Activated naive CD4-positive, alpha-beta T cell treated with anti-CD3 and anti-CD28 coated beads, Interleukin-2, amount 50 U/mL, for 24 hours (primary cell): ENCODE measurements at regions not wholly inside any gene's neighbourhood (a gene's known extent, or its start where the extent isn't known, plus 50 kb on each side); places are given as distances from the start of the nearest gene placed in this dataset.

Experiments
- H3K27ac Mint-ChIP-seq: one replicate; pipeline ENCODE4 v1.8.0; 2021; ENCODE audit warnings: mild to moderate bottlenecking, mixed read lengths
- H3K27me3 Mint-ChIP-seq: one replicate; pipeline ENCODE4 v1.8.0; 2021; ENCODE audit warnings: mixed read lengths
- H3K36me3 Mint-ChIP-seq: one replicate; pipeline ENCODE4 v1.8.0; 2021; ENCODE audit warnings: mixed read lengths
- H3K4me1 Mint-ChIP-seq: one replicate; pipeline ENCODE4 v1.8.0; 2021; ENCODE audit warnings: mixed read lengths
- H3K4me3 Mint-ChIP-seq: one replicate; pipeline ENCODE4 v1.8.0; 2021; ENCODE audit warnings: mild to moderate bottlenecking, mixed read lengths
- H3K9me3 Mint-ChIP-seq: one replicate; pipeline ENCODE4 v1.8.0; 2021; ENCODE audit warnings: mixed read lengths

DNA sequence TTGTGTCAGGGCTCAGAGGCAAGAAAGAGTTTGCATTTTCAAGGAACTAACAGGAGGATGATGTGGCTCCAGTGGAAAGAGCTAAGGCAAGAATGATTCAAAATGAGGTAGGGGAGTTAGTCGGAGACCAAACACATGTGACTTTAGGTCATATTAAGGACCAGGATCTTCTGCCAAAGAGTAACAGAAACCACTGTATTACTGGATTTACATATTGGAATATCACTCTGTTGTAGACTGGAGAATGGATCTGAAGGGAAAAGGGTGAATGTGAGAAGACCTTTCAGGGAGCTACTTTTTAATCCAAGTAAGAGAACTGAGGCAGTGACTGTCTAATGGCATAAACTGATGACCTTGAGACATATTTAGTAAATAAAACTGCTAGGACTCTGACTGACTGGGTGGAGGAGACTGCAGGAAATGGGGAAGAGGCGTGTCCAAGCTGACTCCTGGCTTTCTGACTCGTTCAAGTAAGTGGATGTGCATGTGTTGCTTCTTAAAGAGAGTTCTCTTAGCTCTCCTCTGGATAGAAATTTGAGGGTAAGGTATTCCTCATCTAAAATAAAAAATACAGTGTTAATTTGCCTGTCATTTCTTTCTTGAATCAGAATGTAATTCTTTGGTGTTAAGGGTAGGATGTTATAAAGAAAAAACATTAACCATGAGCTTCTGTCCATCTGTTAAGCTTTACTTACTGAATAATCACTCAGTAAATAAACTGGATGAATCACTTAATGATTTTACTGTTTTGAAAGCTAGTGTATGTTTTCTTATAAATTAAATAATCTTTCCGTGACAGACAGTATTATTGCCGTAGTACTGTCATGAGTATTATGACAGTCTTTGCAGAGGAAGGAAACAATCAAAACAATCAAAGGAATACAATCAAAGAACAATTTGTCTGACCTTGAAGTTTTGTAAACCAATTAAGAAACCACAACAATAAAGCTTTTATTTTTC, 58.3 kb upstream of the CFAP20DC start:
- H3K4me3 Mint-ChIP-seq: no peak overlapping the region
- H3K27me3 Mint-ChIP-seq: peaks cover 3% of the 10 kb centered on the region
- no peaks in the 10 kb centered on the region for H3K4me1 Mint-ChIP-seq
- no peaks in the 10 kb centered on the region for H3K9me3 Mint-ChIP-seq
- no peaks in the 10 kb centered on the region for H3K36me3 Mint-ChIP-seq
- H3K27ac Mint-ChIP-seq: no peak overlapping the region

DNA sequence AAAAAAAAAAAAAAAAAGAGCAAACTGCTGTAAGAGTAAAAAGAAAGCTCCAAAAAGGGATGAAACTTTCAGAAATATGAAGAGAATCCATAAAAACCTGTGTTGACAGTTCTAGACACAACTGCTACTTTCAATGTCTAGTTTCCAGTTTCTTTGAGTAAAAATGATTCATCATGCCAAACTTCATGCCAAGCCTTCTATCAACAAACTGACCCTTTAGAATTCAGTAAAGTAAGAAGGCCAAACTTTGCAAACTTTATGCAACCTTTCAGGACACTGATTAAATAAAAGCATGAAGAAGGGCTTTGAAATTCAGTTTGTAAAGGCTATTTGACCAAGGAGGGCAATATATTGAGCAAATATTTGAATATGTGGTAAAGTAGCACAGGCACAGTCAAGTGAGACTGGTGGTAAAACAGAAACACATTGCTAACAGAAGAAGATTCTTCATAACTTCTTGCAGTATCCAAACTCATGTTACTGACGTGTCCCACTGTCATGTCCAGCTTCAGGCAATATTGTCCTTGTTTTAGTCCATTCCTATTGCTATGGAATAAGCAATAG, 56.3 kb upstream of the CFAP20DC start:
- peaks cover 8% of the 10 kb centered on the region for H3K27me3 Mint-ChIP-seq
- H3K27ac Mint-ChIP-seq: no peak overlapping the region
- no peaks in the 10 kb centered on the region for H3K4me1 Mint-ChIP-seq
- H3K9me3 Mint-ChIP-seq: no peaks in the 10 kb centered on the region
- no peak overlapping the region for H3K4me3 Mint-ChIP-seq
- H3K36me3 Mint-ChIP-seq: no peaks in the 10 kb centered on the region

GRCh38 chr3:59103552-59103951, 53.7 kb upstream of the CFAP20DC start:
- H3K4me1 Mint-ChIP-seq: no peaks in the 10 kb centered on the region
- peaks cover 11% of the 10 kb centered on the region for H3K27me3 Mint-ChIP-seq
- no peak overlapping the region for H3K27ac Mint-ChIP-seq
- H3K36me3 Mint-ChIP-seq: no peaks in the 10 kb centered on the region
- H3K9me3 Mint-ChIP-seq: no peaks in the 10 kb centered on the region
- H3K4me3 Mint-ChIP-seq: no peak overlapping the region

- Mint-ChIP-seq H3K27ac (no peak overlapping the region), H3K9me3 (no peaks in the 10 kb centered on the region), H3K27me3 (peaks cover 11% of the 10 kb centered on the region), H3K36me3 (no peaks in the 10 kb centered on the region), H3K4me3 (no peak overlapping the region), H3K4me1 (no peaks in the 10 kb centered on the region)
These were observed 51.5 kb upstream of the CFAP20DC start for GRCh38 chr3:59101231-59101736.
